Right atrium auricular region (tissue), 2 donors: ENCODE measurements at regions not wholly inside any gene's neighbourhood (a gene's known extent, or its start where the extent isn't known, plus 50 kb on each side); places are given as distances from the start of the nearest gene placed in this dataset.
"Not testable (repeated sequence)": the region's sequence is repeated elsewhere in the genome, so short reads cannot be mapped to it uniquely, and the experiment has no call there.

Experiments
- DNase-seq: peaks from one replicate; pipeline ENCODE4 v3.0.0-alpha.2; 2019; ENCODE audit warnings: low spot score
- H3K27ac ChIP-seq, 2 donors: fragments of 200-600 bp; sonication (generic); 1 replicate in 1 of 2; 2 replicates in 1 of 2; pipeline ENCODE4 v1.5.1; 2016 to 2019
- H3K27me3 ChIP-seq, 2 donors: fragments of 200-600 bp; sonication (generic); one replicate each; pipeline versions ENCODE4 v1.5.1 to v1.6.0; 2017 to 2019
- H3K36me3 ChIP-seq: fragments of 200-600 bp; sonication (generic); one replicate; pipeline ENCODE4 v1.5.1; 2016
- H3K4me1 ChIP-seq, 2 donors: fragments of 200-600 bp; sonication (generic); one replicate each; pipeline versions ENCODE4 v1.5.1 to v1.6.0; 2017 to 2019
- H3K4me3 ChIP-seq, 2 donors: fragments of 200-600 bp; sonication (generic); 1 replicate in 1 of 2; 2 replicates in 1 of 2; pipeline ENCODE4 v1.5.1; 2017 to 2019; ENCODE audit warnings: mild to moderate bottlenecking in 1 of 2, moderate library complexity in 1 of 2
- H3K9me3 ChIP-seq, 2 donors: fragments of 200-600 bp; sonication (generic); one replicate each; pipeline ENCODE4 v1.5.1; 2019
- TF ChIP-seq, protein P1 (sequence below), 2 donors: fragments of 200-600 bp; sonication (generic); IDR thresholded peaks; one replicate each; pipeline ENCODE4 v1.5.1; 2019; ENCODE audit warnings: antibody characterized with exemption in 2 of 2

DNA sequence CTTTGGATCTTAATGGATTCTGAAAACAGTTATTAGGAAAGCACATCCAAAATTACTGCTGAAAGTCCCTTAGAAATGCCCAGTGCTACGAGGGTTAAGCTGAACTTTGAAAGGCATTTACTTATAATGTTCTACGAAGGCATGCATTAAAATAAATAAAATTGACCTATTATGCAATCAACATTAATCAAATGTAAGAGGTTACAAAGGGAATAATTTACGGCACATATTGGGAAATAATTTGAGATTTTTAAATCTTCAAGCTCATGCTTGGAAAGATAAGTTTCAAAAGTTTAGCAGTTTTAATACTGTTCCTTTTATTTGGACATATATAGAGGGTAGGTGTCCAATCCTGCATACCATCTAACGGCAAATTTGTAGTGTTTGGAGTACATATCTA, 1564.1 kb upstream of the DDX18 start:
- no peaks in the 10 kb centered on the region for H3K27me3 ChIP-seq
- DNase-seq = no peak
- H3K4me3 ChIP-seq = no peak overlapping the region
- no peaks in the 10 kb centered on the region for H3K36me3 ChIP-seq
- H3K27ac ChIP-seq = no peak overlapping the region
- TF ChIP-seq, protein P1, sequence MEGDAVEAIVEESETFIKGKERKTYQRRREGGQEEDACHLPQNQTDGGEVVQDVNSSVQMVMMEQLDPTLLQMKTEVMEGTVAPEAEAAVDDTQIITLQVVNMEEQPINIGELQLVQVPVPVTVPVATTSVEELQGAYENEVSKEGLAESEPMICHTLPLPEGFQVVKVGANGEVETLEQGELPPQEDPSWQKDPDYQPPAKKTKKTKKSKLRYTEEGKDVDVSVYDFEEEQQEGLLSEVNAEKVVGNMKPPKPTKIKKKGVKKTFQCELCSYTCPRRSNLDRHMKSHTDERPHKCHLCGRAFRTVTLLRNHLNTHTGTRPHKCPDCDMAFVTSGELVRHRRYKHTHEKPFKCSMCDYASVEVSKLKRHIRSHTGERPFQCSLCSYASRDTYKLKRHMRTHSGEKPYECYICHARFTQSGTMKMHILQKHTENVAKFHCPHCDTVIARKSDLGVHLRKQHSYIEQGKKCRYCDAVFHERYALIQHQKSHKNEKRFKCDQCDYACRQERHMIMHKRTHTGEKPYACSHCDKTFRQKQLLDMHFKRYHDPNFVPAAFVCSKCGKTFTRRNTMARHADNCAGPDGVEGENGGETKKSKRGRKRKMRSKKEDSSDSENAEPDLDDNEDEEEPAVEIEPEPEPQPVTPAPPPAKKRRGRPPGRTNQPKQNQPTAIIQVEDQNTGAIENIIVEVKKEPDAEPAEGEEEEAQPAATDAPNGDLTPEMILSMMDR (IDR thresholded peaks at IDR 0.05) = no peak
- H3K4me1 ChIP-seq = no peaks in the 10 kb centered on the region
- no peaks in the 10 kb centered on the region for H3K9me3 ChIP-seq

DNA sequence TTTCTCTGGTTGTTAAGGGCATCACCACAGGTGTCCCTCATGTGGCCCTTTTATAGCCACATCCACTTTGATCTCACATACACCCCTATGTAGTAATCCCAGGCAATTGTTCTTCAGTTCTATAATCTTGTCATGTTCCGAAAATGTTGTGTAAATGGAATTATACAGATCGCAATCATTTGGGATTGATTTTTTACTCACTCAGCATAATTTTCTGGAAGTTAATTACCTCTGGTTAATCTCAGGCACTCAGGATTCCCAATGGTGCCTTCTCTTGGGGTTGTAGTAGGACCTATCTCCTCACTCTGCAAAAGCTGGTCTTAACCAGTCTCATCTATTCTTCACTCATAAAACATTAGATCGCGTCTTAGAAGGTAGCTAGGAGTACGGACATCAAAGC, 1549.6 kb upstream of the DDX18 start:
- TF ChIP-seq, protein P1 (IDR thresholded peaks at IDR 0.05) = no peak
- H3K27ac ChIP-seq = no peak overlapping the region
- H3K36me3 ChIP-seq = no peaks in the 10 kb centered on the region
- H3K4me3 ChIP-seq = no peak overlapping the region
- H3K9me3 ChIP-seq = peaks cover 0 to 20% of the 10 kb centered on the region in 2 donors
- H3K27me3 ChIP-seq = no peaks in the 10 kb centered on the region
- H3K4me1 ChIP-seq = no peaks in the 10 kb centered on the region
- no peak for DNase-seq

DNA sequence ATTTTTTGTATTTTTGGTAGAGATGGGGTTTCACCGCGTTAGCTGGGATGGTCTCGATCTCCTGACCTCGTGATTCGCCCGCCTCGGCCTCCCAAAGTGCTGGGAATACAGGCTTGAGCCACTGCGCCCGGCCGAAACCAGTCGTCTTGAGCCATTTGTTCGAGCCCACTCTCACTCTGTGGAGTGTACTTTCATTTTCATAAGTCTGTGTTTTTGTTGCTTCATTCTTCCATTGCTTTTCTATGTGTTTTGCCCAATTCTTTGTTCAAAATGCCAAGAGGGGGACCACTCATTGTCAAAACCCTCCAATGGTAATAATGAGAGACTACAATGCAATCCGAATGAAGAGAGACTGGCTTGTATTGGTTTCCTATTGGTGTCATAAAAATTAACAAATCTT, 1545.5 kb upstream of the DDX18 start:
- Histone ChIP-seq H3K36me3 (no peaks in the 10 kb centered on the region), H3K27me3 (no peaks in the 10 kb centered on the region), H3K27ac (no peak overlapping the region), H3K4me3 (no peak overlapping the region), H3K9me3 (no peaks in the 10 kb centered on the region), H3K4me1 (no peaks in the 10 kb centered on the region)
- DNase-seq = no peak
- TF ChIP-seq, protein P1 (IDR thresholded peaks at IDR 0.05) = no peak

DNA sequence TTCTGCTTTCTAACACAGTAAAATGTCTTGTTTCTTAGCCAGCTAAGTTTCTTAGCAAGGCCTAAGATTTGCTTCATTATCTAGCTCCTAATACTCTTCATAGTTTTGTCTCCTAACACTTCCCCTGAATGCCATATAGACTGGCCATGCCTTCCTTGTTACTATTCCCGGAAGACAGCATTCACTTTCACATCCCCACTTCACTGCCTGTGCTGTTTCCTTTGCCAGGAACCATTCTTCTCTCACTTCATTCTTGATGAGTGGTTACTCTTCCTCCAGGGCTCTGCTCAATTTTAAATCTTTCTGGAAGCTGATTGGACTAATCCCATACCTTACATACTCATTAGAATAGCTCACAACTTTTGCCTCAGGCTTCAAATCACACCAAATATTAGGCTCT, 1510.2 kb upstream of the DDX18 start:
- Histone ChIP-seq H3K4me1 (no peaks in the 10 kb centered on the region), H3K27ac (no peak overlapping the region), H3K36me3 (no peaks in the 10 kb centered on the region), H3K9me3 (no peaks in the 10 kb centered on the region), H3K4me3 (no peak overlapping the region), H3K27me3 (no peaks in the 10 kb centered on the region)
- DNase-seq = no peak
- TF ChIP-seq, protein P1 (IDR thresholded peaks at IDR 0.05) = no peak

DNA sequence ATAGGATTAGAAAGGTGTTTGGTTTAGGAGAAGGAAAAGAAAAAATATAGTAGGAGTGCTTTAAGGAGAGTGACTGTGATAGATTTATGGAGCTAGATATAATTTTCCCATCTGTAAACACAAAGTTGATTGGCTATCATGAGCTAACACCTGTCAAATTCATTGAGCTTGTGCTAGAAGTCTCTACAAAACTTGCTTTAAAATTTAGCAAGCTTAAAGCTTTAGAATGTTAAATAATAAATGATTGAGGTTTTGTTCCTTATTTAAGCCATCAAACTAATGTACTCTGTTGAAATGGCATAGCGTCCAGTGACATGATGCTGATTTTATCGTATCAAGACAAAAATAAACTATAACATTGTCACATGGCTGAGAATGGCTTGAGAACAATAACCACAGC, 1497.4 kb upstream of the DDX18 start:
- no peak for DNase-seq
- no peaks in the 10 kb centered on the region for H3K9me3 ChIP-seq
- H3K27ac ChIP-seq = no peak overlapping the region
- H3K36me3 ChIP-seq = no peaks in the 10 kb centered on the region
- no peaks in the 10 kb centered on the region for H3K4me1 ChIP-seq
- H3K4me3 ChIP-seq = no peak overlapping the region
- TF ChIP-seq, protein P1 (IDR thresholded peaks at IDR 0.05) = no peak
- H3K27me3 ChIP-seq = no peaks in the 10 kb centered on the region

DNA sequence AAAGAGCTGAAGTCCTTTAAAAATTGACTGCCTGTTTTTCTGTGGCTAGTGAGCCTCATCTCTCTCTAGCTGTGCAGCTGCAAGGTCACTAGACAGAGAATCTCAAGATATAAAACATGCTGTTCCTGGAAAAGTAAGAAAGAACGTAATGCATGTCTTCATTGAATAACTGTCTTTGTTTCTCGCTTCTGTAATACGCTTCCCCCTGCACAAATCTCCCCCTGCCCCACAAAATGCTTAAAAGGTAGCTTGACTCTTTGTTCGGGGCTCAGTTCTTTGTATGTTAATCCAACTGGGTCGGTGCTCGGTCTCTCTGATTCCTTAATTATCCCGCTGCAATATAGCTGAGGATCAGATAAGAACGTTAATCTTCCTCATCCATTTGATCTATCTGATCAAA, 1495.9 kb upstream of the DDX18 start:
- not testable (repeated sequence) for H3K27ac ChIP-seq, H3K27me3 ChIP-seq, H3K4me3 ChIP-seq, DNase-seq, H3K9me3 ChIP-seq, H3K4me1 ChIP-seq, H3K36me3 ChIP-seq
